ENCODE measurements at regions not wholly inside any gene's neighbourhood (a gene's known extent, or its start where the extent isn't known, plus 50 kb on each side); places are given as distances from the start of the nearest gene placed in this dataset.

GRCh38 chr6:156440688-156441087, 336.5 kb upstream of the ARID1B start:
- ATAC-seq (ENCODE audit: low FRiP score in 2 of 2) = no peak

GRCh38 chr6:156438350-156438923, 338.7 kb upstream of the ARID1B start:
- ATAC-seq (ENCODE audit: low FRiP score in 2 of 2) (no peak), DNase-seq (no peak)
- Histone ChIP-seq H3K4me1 (no peaks in the 10 kb centered on the region), H3K36me3 (no peaks in the 10 kb centered on the region), H3K27me3 (no peaks in the 10 kb centered on the region), H3K4me3 (no peak overlapping the region), H3K9me3 (no peaks in the 10 kb centered on the region), H3K27ac (no peak overlapping the region)
- WGBS, 2 donors = 68 to 71% methylated on average over 10 of the region's 10 CpGs
- TF ChIP-seq POLR2AphosphoS5 (IDR thresholded peaks at IDR 0.05) (no peak), POLR2A (IDR thresholded peaks at IDR 0.05) (no peak), CTCF (IDR thresholded peaks at IDR 0.05) (no peak), EP300 (IDR thresholded peaks at IDR 0.05) (no peak)

More at GRCh38 chr6:156440688-156441087, 336.5 kb upstream of the ARID1B start:
- Histone ChIP-seq H3K36me3 (no peaks in the 10 kb centered on the region), H3K9me3 (no peaks in the 10 kb centered on the region), H3K4me1 (no peaks in the 10 kb centered on the region), H3K4me3 (no peak overlapping the region), H3K27me3 (no peaks in the 10 kb centered on the region), H3K27ac (no peak overlapping the region)
- DNase-seq = no peak
- TF ChIP-seq EP300 (IDR thresholded peaks at IDR 0.05) (no peak), POLR2AphosphoS5 (IDR thresholded peaks at IDR 0.05) (no peak), POLR2A (IDR thresholded peaks at IDR 0.05) (no peak), CTCF (IDR thresholded peaks at IDR 0.05) (no peak)
- 71 to 93% methylated on average over 2 of the region's 2 CpGs for WGBS, 2 donors

- 57 to 76% methylated on average over 11 of the region's 11 CpGs for WGBS, 2 donors
- ATAC-seq (ENCODE audit: low FRiP score in 2 of 2) = no peak
- Histone ChIP-seq H3K9me3 (no peaks in the 10 kb centered on the region), H3K27me3 (no peaks in the 10 kb centered on the region), H3K4me1 (no peaks in the 10 kb centered on the region), H3K36me3 (no peaks in the 10 kb centered on the region), H3K4me3 (no peak overlapping the region), H3K27ac (no peak overlapping the region)
- TF ChIP-seq CTCF (IDR thresholded peaks at IDR 0.05) = no peak
- DNase-seq = no peak
Observed at GRCh38 chr6:156437121-156437879, 339.9 kb upstream of the ARID1B start.

- TF ChIP-seq CTCF (IDR thresholded peaks at IDR 0.05) (no peak), POLR2AphosphoS5 (IDR thresholded peaks at IDR 0.05) (no peak), POLR2A (IDR thresholded peaks at IDR 0.05) (no peak), EP300 (IDR thresholded peaks at IDR 0.05) (no peak)
- H3K36me3 ChIP-seq = no peaks in the 10 kb centered on the region
- H3K9me3 ChIP-seq = no peaks in the 10 kb centered on the region
- no peak overlapping the region for H3K27ac ChIP-seq
- WGBS, 2 donors = 63% methylated on average over 2 of the region's 2 CpGs
- H3K4me1 ChIP-seq = no peaks in the 10 kb centered on the region
- no peak overlapping the region for H3K4me3 ChIP-seq
- ATAC-seq (ENCODE audit: low FRiP score in 2 of 2) = no peak
- H3K27me3 ChIP-seq = no peaks in the 10 kb centered on the region
- DNase-seq = no peak
Observed at GRCh38 chr6:156434795-156435190, 342.4 kb upstream of the ARID1B start.

Data from upper lobe of left lung (tissue), 6 donors.